Activated T-helper 17 cell treated with anti-CD3 and anti-CD28 coated beads, Interleukin-2, amount 50 U/mL, for 72 hours (primary cell): ENCODE measurements at regions not wholly inside any gene's neighbourhood (a gene's known extent, or its start where the extent isn't known, plus 50 kb on each side); places are given as distances from the start of the nearest gene placed in this dataset.

Experiments
- ATAC-seq: fragments of 150-1000 bp; cut with Tn5 transposase; replicated peaks from 2 replicates; pipeline ENCODE4 v1.10.0; 2021; ENCODE audit warnings: mild to moderate bottlenecking, moderate library complexity
- H3K27ac Mint-ChIP-seq: one replicate; pipeline ENCODE4 v1.8.0; 2022; ENCODE audit warnings: mixed read lengths
- H3K27me3 Mint-ChIP-seq: one replicate; pipeline ENCODE4 v1.8.0; 2022; ENCODE audit warnings: mixed read lengths
- H3K36me3 Mint-ChIP-seq: one replicate; pipeline ENCODE4 v1.8.0; 2022; ENCODE audit warnings: low read depth, mild to moderate bottlenecking, mixed read lengths
- H3K4me1 Mint-ChIP-seq: one replicate; pipeline ENCODE4 v1.8.0; 2022; ENCODE audit warnings: mixed read lengths
- H3K4me3 Mint-ChIP-seq: one replicate; pipeline ENCODE4 v1.8.0; 2022; ENCODE audit warnings: mild to moderate bottlenecking, mixed read lengths
- H3K9me3 Mint-ChIP-seq: one replicate; pipeline ENCODE4 v1.8.0; 2022; ENCODE audit warnings: mixed read lengths

DNA sequence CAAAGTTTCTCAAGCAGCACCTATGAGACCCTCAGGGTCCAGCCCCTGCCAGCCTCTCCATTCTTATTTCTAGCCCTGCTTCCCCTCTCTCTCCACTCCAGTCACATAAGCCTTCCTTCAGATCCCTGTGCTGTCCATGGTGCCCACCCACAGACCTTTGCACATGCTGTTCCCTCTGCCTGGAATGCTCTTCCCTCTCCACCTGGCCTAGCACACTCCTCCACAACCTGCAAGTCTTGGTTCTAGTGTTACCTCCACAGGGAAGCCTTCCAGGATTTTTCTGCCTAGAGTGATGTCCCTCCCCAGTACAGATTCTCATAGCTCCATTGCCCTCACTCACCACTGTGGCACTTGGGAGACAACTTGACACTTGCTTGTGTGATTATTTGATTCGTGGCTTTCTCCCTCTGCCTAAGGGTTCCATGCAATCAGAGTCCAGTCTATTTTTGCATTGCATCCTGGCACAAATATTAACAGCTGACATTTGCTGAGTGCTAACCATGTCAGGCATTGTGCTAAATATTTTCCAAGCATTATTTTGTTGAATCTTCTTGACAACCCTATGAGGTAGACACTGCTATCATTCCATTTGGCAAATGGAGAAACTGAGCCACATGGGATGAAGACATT is 127.3 kb downstream of the SYF2 start:
- H3K27ac Mint-ChIP-seq: no peak overlapping the region
- no peak overlapping the region for H3K4me3 Mint-ChIP-seq
- H3K4me1 Mint-ChIP-seq: peaks cover 26% of the 10 kb centered on the region
- no peaks in the 10 kb centered on the region for H3K27me3 Mint-ChIP-seq
- H3K9me3 Mint-ChIP-seq: peaks cover 6% of the 10 kb centered on the region
- no peak for ATAC-seq
- no peaks in the 10 kb centered on the region for H3K36me3 Mint-ChIP-seq

- no peak overlapping the region for H3K27ac Mint-ChIP-seq
- no peaks in the 10 kb centered on the region for H3K36me3 Mint-ChIP-seq
- no peaks in the 10 kb centered on the region for H3K27me3 Mint-ChIP-seq
- no peaks in the 10 kb centered on the region for H3K9me3 Mint-ChIP-seq
- H3K4me1 Mint-ChIP-seq: peaks cover 32% of the 10 kb centered on the region
- H3K4me3 Mint-ChIP-seq: no peak overlapping the region
- no peak for ATAC-seq
Observed at GRCh38 chr1:25103164-25103795, 129.0 kb downstream of the SYF2 start.

- Mint-ChIP-seq H3K4me3 (no peak overlapping the region), H3K36me3 (no peaks in the 10 kb centered on the region), H3K27me3 (no peaks in the 10 kb centered on the region), H3K9me3 (no peaks in the 10 kb centered on the region), H3K27ac (peak overlapping the region; percentile 59), H3K4me1 (peaks cover 49% of the 10 kb centered on the region)
- no peak for ATAC-seq
Observed at GRCh38 chr1:25100151-25100833, 132.0 kb downstream of the SYF2 start.

GRCh38 chr1:25099343-25099951 is 132.9 kb downstream of the SYF2 start:
- Mint-ChIP-seq H3K27ac (peak overlapping the region; percentile 59), H3K4me3 (peak overlapping the region; percentile 45)

DNA sequence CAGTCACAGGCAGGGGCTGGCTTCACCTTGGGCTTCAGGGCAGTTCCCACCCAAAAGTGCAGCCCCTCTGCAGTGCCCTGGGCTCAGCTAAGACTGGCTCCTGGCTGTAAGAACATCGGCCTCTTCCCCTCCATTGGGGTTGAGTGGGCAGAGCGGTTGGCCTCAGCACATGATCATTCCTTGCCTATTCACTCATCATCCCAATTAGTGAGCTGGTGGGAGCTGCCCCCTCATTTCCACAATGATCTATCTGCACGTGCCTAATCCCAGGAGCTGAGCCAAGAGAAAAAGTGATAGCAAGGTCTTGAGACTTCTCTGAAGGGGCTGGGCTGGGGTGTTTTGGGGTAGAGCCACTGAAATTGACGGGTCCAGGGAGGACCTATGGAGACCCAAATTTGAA is 133.6 kb downstream of the SYF2 start:
- Mint-ChIP-seq H3K4me1 (peaks cover 48% of the 10 kb centered on the region), H3K27me3 (no peaks in the 10 kb centered on the region), H3K27ac (no peak overlapping the region), H3K4me3 (no peak overlapping the region), H3K9me3 (no peaks in the 10 kb centered on the region), H3K36me3 (no peaks in the 10 kb centered on the region)
- ATAC-seq: no peak

More at GRCh38 chr1:25099343-25099951, 132.9 kb downstream of the SYF2 start:
- peak; percentile 62 for ATAC-seq
- Mint-ChIP-seq H3K27me3 (no peaks in the 10 kb centered on the region), H3K4me1 (peaks cover 48% of the 10 kb centered on the region), H3K9me3 (no peaks in the 10 kb centered on the region), H3K36me3 (no peaks in the 10 kb centered on the region)

- peak overlapping the region; percentile 43 for H3K4me3 Mint-ChIP-seq
- no peaks in the 10 kb centered on the region for H3K27me3 Mint-ChIP-seq
- peaks cover 47% of the 10 kb centered on the region for H3K4me1 Mint-ChIP-seq
- peak; percentile 49 for ATAC-seq
- no peaks in the 10 kb centered on the region for H3K9me3 Mint-ChIP-seq
- no peaks in the 10 kb centered on the region for H3K36me3 Mint-ChIP-seq
- H3K27ac Mint-ChIP-seq: peak overlapping the region; percentile 71
Observed at GRCh38 chr1:25096307-25097150, 135.8 kb downstream of the SYF2 start.

DNA sequence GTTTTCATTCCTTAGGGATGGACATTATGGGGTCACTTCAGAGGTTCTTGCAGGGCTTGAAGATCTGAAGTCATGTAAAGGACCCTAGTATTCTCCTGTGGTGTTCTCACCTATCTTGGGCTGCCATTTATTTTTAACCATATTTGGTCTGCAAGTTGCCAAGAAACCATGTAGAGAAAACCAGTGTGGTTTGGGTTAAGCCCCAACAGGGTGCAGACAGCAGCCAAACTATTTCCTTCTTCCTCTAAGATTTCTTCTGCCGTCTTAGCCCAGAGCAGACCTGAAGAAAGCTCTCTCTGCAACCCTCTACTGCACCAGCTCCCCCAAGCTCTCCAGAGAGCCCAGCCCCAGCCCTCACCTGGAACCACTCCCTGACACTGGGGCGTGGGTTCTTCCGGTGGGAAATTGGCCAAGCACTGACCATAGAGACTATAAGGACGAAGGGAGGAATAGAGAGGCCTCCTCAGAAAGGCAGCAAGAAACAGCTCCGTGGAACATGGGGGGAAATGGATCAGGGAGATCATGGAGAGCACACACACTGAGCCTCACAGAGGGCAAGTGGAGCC is 136.6 kb downstream of the SYF2 start:
- Mint-ChIP-seq H3K27me3 (no peaks in the 10 kb centered on the region), H3K4me3 (peak overlapping the region; percentile 43), H3K27ac (no peak overlapping the region), H3K4me1 (peaks cover 39% of the 10 kb centered on the region), H3K36me3 (no peaks in the 10 kb centered on the region), H3K9me3 (no peaks in the 10 kb centered on the region)
- peak; percentile 23 for ATAC-seq

DNA sequence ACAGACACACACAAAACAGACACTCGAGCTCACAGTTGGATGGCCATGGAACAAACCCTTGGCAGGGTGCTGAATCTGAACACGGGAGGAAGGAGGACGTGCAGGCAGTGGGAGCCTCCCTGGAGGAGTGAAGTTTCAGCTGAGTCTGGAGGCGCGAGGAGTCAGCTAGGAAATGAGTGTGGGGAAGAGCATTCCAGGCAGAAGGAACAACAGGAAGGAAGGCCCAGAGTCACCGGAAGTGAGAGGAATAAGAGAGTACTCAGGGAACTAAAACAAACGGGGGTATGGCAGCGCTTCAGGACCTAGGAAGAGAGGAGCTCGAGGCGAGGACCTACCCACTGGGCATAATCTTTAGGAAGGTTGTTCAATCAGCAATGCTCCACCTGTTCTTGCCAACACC is 137.3 kb downstream of the SYF2 start:
- no peaks in the 10 kb centered on the region for H3K27me3 Mint-ChIP-seq
- no peaks in the 10 kb centered on the region for H3K9me3 Mint-ChIP-seq
- peaks cover 34% of the 10 kb centered on the region for H3K4me1 Mint-ChIP-seq
- H3K36me3 Mint-ChIP-seq: no peaks in the 10 kb centered on the region
- ATAC-seq: no peak
- no peak overlapping the region for H3K27ac Mint-ChIP-seq
- no peak overlapping the region for H3K4me3 Mint-ChIP-seq

GRCh38 chr1:25094229-25094628 is 138.1 kb downstream of the SYF2 start:
- no peaks in the 10 kb centered on the region for H3K36me3 Mint-ChIP-seq
- H3K4me1 Mint-ChIP-seq: peaks cover 28% of the 10 kb centered on the region
- H3K27me3 Mint-ChIP-seq: no peaks in the 10 kb centered on the region
- no peaks in the 10 kb centered on the region for H3K9me3 Mint-ChIP-seq
- H3K4me3 Mint-ChIP-seq: no peak overlapping the region
- ATAC-seq: no peak
- no peak overlapping the region for H3K27ac Mint-ChIP-seq

DNA sequence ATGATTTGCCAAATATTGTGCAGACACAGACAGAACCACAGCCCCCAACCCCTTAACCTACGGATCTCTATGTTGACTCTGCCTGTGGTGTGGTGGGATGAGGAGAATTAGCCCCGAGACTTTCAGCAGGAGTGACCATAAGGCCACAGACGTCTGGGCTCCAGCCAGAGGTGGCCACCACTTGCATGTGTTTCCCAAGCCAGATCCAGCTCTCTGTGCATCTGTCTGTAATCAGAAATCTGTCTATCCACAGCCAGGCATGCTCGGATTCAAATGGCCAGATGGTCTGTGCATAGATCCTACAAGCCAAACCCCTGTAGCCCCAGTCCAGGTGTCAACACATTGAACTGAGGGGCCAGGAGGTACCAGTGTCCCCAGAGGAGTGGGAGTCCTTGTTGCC is 140.6 kb downstream of the SYF2 start:
- Mint-ChIP-seq H3K4me3 (no peak overlapping the region), H3K9me3 (no peaks in the 10 kb centered on the region), H3K27me3 (no peaks in the 10 kb centered on the region), H3K27ac (no peak overlapping the region), H3K4me1 (peaks cover 16% of the 10 kb centered on the region), H3K36me3 (no peaks in the 10 kb centered on the region)
- ATAC-seq: no peak

GRCh38 chr1:25090707-25091422 is 141.4 kb downstream of the SYF2 start:
- peaks cover 9% of the 10 kb centered on the region for H3K4me1 Mint-ChIP-seq
- no peaks in the 10 kb centered on the region for H3K27me3 Mint-ChIP-seq
- H3K9me3 Mint-ChIP-seq: no peaks in the 10 kb centered on the region
- no peaks in the 10 kb centered on the region for H3K36me3 Mint-ChIP-seq
- no peak for ATAC-seq
- H3K4me3 Mint-ChIP-seq: no peak overlapping the region
- H3K27ac Mint-ChIP-seq: no peak overlapping the region

- H3K9me3 Mint-ChIP-seq: no peaks in the 10 kb centered on the region
Observed at GRCh38 chr1:25089772-25090171, 142.5 kb downstream of the SYF2 start.

DNA sequence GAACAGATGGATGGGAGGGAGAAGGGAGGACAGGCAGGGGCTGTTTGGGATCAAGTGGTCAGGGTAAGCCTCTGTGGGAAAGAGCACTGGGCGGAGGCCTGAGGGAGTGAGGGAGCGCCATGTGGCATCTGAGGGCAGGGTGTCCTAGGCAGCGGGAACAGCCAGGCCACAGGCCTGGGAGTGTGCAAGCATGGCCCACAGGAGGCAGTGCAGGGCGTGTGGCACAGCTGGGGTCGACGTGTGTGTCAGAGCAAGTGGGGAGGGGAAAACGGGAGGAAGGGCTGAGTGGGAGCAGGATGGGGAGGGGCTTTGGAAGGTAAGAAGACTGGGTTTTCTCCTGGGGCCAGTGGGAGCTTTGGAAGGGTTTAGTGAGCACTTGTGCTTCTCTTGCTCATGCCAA is 143.4 kb downstream of the SYF2 start:
- H3K4me1 Mint-ChIP-seq: no peaks in the 10 kb centered on the region
- H3K27ac Mint-ChIP-seq: no peak overlapping the region
- H3K36me3 Mint-ChIP-seq: no peaks in the 10 kb centered on the region
- H3K4me3 Mint-ChIP-seq: no peak overlapping the region
- H3K9me3 Mint-ChIP-seq: no peaks in the 10 kb centered on the region
- H3K27me3 Mint-ChIP-seq: no peaks in the 10 kb centered on the region
- ATAC-seq: no peak

More at GRCh38 chr1:25089772-25090171, 142.5 kb downstream of the SYF2 start:
- Mint-ChIP-seq H3K27ac (no peak overlapping the region), H3K36me3 (no peaks in the 10 kb centered on the region), H3K4me1 (peaks cover 2% of the 10 kb centered on the region), H3K27me3 (no peaks in the 10 kb centered on the region), H3K4me3 (no peak overlapping the region)
- ATAC-seq: no peak
